ENCODE measurements at regions not wholly inside any gene's neighbourhood (a gene's known extent, or its start where the extent isn't known, plus 50 kb on each side); places are given as distances from the start of the nearest gene placed in this dataset.

DNA sequence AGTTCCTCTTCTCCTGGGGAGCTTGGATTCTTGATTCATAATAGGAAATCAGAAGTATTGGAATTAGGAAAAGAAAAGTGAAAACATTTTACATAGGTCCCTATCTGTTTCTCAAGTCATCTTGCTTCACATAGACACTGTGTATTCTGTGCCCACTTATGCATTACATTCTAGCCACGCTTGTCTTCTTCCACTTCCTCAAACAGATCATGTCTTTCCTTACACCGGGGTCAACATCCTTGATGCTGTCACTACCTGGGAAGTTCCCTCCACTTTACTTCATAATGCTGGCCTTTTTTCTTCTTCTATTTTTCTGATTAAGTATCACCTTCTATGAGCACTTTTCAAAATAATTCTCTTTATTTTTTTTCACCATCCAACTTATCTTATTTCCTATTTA, 606.4 kb upstream of the CDH8 start:
- no peak for DNase-seq
- no peaks in the 10 kb centered on the region for H3K4me1 ChIP-seq
- H3K9me3 ChIP-seq: no peaks in the 10 kb centered on the region
- intact Hi-C loops (cut with DNase I): no loop called here
- TF ChIP-seq POLR2A (IDR thresholded peaks at IDR 0.05) (no peak), CTCF (IDR thresholded peaks at IDR 0.05) (no peak)
- H3K4me3 ChIP-seq (replicated peaks in 1 of 3): no peak overlapping the region
- H3K27ac ChIP-seq: no peak overlapping the region
- WGBS, 2 donors: 64 to 71% methylated on average over 2 of the region's 2 CpGs
- H3K27me3 ChIP-seq: no peaks in the 10 kb centered on the region
- H3K36me3 ChIP-seq: no peaks in the 10 kb centered on the region

DNA sequence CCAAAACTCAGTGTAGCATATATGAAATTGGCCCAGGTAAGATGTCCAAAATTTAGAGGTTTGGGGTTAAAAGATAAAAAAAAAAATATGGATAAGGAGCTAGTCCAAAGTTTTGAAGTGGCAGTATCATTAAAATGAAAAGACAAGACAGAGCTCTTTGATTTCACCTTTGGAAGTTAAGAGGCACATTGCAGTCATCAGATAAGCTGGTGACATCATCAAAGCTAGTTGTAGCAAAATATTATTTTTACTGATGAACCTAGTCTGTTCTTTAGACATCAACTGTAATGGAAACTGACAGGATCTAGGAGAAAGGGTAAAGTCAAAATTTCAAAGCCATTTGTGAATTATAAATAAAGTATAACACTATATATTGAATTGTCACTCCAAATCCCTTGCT, 603.7 kb upstream of the CDH8 start:
- no peaks in the 10 kb centered on the region for H3K9me3 ChIP-seq
- no peak for DNase-seq
- no peaks in the 10 kb centered on the region for H3K27me3 ChIP-seq

GRCh38 chr16:62638964-62639870, 603.0 kb upstream of the CDH8 start:
- Histone ChIP-seq H3K36me3 (no peaks in the 10 kb centered on the region), H3K27ac (no peak overlapping the region), H3K4me1 (no peaks in the 10 kb centered on the region), H3K27me3 (no peaks in the 10 kb centered on the region), H3K9me3 (no peaks in the 10 kb centered on the region), H3K4me3 (replicated peaks in 1 of 3) (no peak overlapping the region)
- DNase-seq: no peak
- intact Hi-C loops (cut with DNase I): no loop called here
- TF ChIP-seq CTCF (IDR thresholded peaks at IDR 0.05) (no peak), POLR2A (IDR thresholded peaks at IDR 0.05) (no peak)
- 69 to 73% methylated on average over 5 of the region's 5 CpGs for WGBS, 2 donors

More for the DNA sequence above, 603.7 kb upstream of the CDH8 start:
- Histone ChIP-seq H3K4me1 (no peaks in the 10 kb centered on the region), H3K36me3 (no peaks in the 10 kb centered on the region), H3K27ac (no peak overlapping the region), H3K4me3 (replicated peaks in 1 of 3) (no peak overlapping the region)
- intact Hi-C loops (cut with DNase I): no loop called here
- no peak for TF ChIP-seq POLR2A (IDR thresholded peaks at IDR 0.05)
- TF ChIP-seq CTCF (IDR thresholded peaks at IDR 0.05): no peak

- DNase-seq: no peak
- TF ChIP-seq CTCF (IDR thresholded peaks at IDR 0.05) (no peak), POLR2A (IDR thresholded peaks at IDR 0.05) (no peak)
- no peaks in the 10 kb centered on the region for H3K9me3 ChIP-seq
- H3K36me3 ChIP-seq: no peaks in the 10 kb centered on the region
- WGBS, 2 donors: 56 to 65% methylated on average over 4 of the region's 4 CpGs
- no peak overlapping the region for H3K27ac ChIP-seq
- H3K4me3 ChIP-seq (replicated peaks in 1 of 3): no peak overlapping the region
- intact Hi-C loops (cut with DNase I): no loop called here
- H3K4me1 ChIP-seq: no peaks in the 10 kb centered on the region
- no peaks in the 10 kb centered on the region for H3K27me3 ChIP-seq
Observed at GRCh38 chr16:62638324-62638911, 602.2 kb upstream of the CDH8 start.

GRCh38 chr16:62625326-62625725, 589.1 kb upstream of the CDH8 start:
- no peaks in the 10 kb centered on the region for H3K9me3 ChIP-seq
- H3K36me3 ChIP-seq: no peaks in the 10 kb centered on the region
- 25 to 38% methylated on average over 2 of the region's 2 CpGs for WGBS, 2 donors
- no peak overlapping the region for H3K27ac ChIP-seq
- intact Hi-C loops (cut with DNase I): no loop called here
- H3K27me3 ChIP-seq: no peaks in the 10 kb centered on the region
- H3K4me3 ChIP-seq (replicated peaks in 1 of 3): no peak overlapping the region
- DNase-seq: no peak
- no peaks in the 10 kb centered on the region for H3K4me1 ChIP-seq
- TF ChIP-seq CTCF (IDR thresholded peaks at IDR 0.05): no peak
- TF ChIP-seq POLR2A (IDR thresholded peaks at IDR 0.05): no peak

All from thyroid gland (tissue), 4 donors.